Stimulated activated CD4-positive, alpha-beta T cell treated with anti-CD3 and anti-CD28 coated beads, TNF-alpha, amount 100 ng/mL, for 4 hours (primary cell): ENCODE measurements at regions not wholly inside any gene's neighbourhood (a gene's known extent, or its start where the extent isn't known, plus 50 kb on each side); places are given as distances from the start of the nearest gene placed in this dataset.
"Not testable (repeated sequence)": the region's sequence is repeated elsewhere in the genome, so short reads cannot be mapped to it uniquely, and the experiment has no call there.

Experiments
- DNase-seq, 3 experiments: peaks; one replicate each; pipeline ENCODE4 v3.0.0-alpha.2; 2020; ENCODE audit warnings: low read depth in 3 of 3

DNA sequence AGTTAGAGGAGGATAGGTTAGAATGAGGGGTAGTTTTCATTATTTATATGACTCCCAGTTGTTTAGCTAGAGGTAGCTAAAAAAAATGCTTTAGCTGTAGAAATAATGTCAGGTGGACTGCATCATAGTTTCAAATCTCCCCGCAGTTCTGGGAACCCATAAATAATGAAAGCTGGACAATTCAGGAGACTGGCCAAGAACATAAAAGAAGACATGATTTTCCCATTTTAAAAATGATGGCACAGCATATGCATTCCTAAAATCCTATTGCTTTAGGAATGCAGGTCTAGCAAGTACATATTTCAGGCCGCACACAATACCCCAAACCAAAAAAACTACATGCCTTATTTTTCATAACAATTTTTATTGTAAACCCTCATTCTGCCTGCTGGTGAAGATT is 143.3 kb downstream of the CTH start:
- no peak for DNase-seq

DNA sequence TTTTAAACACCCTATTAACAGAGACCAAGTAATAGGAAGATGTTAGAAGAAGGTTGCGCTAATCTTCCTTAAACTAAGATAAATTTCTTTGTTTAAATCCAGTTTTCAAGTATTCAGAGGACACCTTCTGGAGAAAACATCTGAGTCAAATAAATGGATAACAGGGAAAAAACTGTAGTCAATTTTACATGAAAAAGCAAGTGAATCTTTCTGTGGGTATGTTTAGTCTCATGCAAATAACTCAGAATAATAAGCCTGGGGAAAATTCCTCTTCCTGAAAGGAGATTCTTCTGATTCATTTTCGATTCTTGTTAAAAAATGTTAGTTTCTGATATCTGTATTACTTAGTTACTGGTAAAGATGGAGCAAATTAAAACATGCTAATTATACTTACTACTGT is 145.5 kb downstream of the CTH start:
- no peak for DNase-seq

DNA sequence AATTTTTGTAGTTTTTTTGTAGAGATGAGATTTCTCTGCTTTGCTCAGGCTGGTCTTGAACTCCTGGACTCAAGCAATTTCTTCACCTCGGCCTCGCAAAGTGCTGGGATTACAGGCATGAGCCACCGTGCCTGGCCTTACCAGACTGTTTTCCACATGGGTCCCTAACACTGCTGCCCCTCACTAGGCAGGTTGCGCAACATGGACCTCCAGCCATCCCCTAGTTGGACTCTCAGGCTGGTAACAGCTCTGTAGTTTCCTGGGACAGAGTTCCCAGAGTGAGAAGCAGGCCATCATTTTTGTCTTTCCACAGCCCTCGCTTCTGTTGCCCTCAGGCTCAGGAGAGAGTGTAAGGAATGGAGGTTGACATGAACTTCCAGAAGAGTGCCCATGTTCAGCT is 156.1 kb downstream of the CTH start:
- no peak for DNase-seq

DNA sequence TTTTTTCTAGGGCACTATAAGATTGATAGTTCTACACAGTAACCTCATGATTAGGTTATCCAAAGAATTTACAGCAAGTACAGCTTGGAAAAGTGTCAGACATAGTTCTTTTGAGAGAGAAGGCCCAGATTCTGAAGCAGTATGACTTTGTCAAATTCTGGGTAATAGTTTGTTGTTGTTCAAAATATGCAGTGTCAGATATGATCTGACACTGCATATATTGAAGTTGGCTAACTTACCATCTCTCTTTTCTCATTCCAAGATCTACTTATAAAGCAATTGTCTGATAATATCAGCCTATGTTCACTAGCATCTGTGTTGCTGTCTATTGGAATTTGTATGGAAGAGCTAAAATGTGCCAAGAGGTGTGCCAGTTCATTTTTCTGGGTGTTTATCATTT is 160.1 kb downstream of the CTH start:
- DNase-seq = no peak

DNA sequence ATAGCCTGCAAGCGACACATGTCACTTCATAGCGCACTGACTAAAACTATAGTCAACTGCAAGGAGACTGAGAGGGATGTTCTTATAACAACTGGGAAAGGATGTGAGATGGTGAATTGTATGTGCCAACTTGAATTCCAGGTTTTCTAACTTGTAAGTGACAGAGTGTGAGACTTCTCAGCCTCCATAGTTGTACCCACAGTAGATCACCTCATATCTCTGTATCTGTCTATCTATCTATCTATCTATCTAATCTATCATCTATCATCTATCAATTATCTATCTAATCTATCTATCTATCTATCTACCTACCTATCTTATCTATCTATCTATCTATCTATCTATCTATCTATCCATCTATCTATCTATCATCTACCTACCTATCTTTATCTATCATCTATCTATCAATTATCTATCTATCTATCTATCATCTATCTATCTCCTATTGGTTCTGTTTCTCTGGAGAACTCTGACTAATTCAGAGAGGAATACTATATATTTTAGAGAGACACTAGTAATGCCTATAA is 162.3 kb downstream of the CTH start:
- DNase-seq = no peak

DNA sequence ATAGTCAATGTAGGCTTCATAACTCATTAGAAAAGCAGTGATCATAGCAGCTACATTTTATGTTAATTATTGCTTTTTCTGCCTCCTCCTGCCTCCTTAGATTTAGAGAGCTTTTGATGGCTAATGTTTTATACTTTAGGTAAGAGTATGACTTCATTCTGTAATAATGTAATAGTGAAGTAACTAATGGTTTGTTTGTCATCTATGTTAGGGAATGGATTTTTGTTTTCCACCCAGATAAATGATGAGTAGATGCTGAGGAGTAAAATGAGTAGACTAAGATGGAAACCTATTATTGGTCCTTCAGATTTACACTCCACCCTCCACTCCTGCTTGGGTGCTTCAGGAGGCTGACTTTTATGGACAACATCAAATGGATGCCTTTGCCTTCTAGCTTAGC is 170.6 kb downstream of the CTH start:
- DNase-seq = no peak

DNA sequence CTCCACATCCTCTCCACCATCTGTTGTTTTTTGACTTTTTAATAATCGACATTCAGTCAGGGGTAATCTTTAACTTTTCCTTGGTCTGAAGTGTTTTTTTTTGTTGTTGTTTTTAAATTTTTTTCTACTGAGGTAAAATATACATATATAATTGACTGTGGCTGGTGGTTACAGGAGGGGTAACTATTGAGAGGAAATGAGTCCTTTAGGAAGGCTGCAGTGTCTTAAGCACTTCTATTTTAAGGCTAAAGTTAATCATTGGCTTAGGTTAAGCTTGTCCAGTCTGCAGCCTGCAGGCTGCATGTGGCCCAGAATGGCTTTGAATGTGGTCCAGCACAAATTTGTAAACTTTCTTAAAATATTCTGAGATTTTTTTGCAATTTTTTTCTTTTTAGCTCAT is 172.5 kb downstream of the CTH start:
- DNase-seq = no peak

DNA sequence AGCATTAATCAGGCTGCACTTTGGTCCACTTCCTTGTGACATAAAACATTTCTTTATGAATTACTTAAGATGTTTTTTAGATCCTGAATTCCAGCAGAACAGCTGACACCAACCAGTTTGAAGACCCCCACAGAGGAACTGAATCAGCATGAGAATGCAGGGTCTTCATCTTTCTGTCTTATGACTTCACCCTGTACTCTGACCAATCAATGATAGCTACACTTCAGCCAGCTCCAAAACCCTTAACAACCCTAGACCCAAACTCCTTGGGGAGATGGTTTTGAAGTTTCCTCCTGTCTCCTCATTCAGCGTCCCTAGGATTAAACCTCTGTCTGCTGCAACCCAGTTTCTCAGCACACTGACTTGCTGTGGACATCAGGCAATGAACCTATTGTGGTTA is 175.0 kb downstream of the CTH start:
- no peak for DNase-seq

DNA sequence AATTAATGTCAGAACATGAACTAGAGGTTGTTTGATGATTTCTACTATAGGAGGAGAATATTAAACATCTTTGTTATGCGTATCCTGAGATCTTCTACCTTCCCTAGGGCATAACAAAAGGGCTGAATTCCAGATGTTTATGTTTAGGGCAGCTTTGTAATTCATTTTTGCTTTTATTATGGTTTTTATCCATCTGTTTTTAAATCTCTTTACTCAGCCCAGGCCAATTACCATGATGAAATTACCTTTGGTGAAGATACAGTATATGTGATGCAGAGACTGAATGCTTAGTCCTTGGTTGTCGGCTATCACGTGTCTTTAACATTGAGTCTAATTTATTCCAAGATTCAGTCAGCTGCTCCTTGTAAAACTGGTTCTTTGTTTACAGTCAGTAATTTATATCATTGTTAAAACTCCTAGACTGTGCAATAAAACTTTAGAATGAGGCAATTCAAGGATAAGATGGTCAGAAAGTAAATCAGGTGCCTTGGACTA is 176.9 kb downstream of the CTH start:
- no peak for DNase-seq

DNA sequence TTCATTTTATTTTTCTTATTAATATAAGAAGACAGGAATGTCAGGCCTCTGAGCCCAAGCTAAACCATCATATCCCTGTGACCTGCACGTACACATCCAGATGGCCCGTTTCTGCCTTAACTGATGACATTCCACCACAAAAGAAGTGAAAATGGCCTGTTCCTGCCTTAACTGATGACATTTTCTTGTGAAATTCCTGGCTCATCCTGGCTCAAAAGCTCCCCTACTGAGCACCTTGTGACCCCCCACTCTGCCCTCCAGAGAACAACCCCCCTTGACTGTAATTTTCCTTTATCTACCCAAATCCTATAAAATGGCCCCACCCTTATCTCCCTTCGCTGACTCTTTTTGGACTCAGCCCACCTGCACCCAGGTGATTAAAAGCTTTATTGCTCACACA is 182.5 kb downstream of the CTH start:
- DNase-seq = not testable (repeated sequence)

DNA sequence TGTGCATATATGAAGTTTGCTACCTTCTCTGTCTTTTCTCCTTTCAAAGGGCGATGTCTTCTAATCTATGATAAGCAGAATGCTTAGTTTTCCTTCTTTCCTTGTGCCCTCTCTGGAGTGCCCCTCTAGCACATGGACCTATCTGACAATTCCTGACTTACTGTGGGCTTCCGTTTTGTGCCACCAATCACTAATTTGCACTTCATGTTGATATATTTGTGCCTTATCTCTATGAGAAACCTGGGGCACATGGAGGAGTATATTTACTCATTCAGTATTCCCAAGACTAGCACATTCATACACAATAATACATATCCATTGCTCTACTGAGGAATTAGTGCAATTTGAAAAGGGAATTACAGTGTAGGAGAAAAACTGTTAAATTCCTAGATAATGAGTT is 197.7 kb downstream of the CTH start:
- no peak for DNase-seq

DNA sequence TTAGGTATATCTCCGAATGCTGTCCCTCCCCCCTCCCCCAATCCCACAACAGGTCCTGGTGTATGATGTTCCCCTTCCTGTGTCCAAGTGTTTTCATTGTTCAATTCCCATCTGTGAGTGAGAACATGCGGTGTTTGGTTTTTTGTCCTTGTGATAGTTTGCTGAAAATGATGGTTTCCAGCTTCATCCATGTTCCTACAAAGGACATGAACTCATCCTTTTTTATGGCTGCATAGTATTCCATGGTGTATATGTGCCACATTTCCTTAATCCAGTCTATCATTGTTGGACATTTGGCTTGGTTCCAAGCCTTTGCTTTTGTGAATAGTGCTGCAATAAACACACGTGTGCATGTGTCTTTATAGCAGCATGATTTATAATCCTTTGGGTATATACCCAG is 199.1 kb downstream of the CTH start:
- DNase-seq = not testable (repeated sequence)

DNA sequence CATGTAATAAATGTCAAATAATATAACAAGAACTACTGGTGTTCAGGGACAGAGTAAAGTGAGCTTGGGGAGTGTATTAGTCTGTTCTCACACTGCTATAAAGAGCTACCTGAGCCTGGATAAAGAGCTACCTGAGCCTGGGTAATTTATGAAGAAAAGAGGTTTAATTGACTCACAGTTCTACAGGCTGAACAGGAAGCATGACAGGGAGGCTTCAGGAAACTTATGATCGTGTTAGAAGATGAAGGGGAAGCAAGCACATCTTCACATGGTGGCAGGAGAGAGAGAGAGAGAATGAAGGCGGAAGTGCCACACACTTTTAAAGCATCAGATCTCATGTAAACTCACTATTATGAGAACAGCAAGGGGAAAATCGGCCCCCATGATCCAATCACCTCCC is 205.9 kb downstream of the CTH start:
- DNase-seq = no peak

DNA sequence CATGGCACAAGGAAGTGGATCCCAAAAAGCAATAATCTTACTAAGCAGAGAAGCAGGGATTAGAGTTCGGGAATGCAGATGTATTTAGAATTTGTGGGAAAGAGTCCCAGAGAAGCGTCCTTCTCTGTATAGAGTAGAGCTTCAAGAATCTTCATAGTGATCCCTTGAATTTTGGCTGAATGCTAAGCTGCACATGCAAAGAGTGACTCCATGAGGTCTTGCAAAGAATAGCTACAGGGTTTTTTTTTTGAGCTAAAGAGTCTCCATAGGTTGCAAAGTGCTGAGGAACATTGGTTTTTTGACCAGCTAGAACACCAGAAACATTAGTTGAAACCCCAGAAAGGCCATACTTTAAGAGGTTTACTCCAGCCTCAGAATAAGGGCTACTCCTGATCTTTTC is 206.7 kb downstream of the CTH start:
- no peak for DNase-seq

DNA sequence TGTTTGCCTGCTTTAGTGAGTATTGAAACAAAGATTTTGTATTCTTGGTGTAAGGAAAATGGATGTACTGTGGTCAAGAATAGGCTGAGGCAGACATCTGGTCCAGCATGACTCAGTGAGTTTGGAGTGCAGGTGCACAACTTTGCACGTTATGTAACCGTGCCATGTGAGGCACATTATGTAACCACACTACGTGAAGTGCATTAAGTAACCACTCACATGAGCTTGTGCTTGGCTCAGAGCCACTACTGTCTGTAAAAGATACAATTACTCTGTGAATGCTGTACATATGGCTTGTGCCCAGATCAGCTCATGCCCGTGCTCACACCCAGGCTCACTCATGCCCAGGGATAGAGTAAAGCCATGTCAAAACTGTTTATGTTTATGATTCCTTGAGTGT is 216.8 kb downstream of the CTH start:
- DNase-seq = no peak

DNA sequence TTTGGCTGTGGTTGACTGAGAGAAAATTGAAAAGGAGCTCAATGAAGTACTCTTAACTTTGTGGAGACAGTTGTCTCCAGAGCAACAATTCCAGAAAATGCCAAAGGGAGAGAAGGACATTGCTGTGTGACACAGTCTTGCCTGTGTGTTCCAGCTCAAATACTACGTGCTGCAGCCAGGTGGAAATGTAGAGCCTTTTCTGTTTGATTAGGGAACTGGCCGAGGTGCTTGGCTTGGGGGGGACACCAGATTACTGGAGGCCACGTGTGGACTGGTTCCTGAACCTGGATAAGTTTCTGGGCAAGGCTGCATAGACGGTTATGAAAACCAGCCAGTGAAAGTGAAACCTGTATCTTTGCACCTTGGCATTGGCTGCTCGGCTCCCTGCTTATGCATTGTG is 217.9 kb downstream of the CTH start:
- DNase-seq = no peak

DNA sequence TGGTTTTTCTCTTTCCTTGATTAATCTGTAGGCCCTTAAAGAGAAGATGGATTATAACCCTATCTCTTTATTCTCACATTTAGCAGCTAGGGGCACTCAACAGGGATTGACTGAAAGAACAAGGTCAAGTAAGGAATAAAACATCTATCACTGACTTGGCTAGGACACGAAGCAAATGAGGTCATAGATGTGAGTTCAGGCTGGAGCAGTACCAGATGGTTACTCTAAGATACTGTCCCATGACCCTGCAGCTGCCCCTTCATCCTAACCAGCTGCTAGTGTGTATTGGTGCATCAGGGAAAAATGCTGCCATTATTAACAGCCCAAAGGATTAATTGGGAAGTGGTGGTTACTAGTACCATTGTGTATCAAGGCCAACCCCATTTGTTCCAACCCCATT is 221.9 kb downstream of the CTH start:
- DNase-seq = no peak

DNA sequence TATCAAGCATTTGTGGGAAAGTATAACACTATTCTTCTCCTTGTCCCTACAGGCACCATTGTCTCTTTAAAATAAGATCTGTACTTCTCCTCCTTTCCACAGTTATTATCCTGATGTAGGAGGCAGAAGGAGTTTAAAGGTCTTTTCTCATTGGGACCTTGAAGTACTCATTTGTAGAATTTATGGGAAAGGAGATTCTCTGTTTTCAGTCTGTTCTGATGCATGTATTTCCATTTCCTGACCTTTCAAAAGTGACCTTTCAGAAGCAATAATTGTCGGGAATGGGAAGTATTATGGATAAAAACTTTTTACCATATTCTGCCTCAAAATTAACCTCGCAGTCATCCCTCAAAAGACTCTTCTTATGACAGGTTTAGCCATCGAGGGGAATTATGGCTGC is 224.8 kb downstream of the CTH start:
- no peak for DNase-seq

DNA sequence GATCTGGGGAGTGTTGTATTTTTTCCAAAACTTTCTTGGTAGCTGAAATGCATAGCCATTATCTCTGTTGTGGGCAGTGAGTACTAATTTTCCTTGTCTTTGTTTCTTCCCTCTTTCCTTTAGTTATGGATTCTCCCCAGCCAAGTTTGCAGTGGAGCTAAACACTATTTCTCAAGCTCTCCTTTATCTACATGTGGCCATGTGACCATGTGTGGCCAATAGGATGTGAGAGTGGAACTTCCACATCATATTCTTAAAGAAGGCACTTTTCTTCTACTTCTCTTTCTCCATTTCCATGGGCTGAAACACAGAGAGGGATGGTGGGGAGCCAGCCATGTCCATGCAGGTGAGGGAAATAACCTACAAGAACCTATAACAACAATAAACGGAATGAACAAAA is 230.8 kb downstream of the CTH start:
- no peak for DNase-seq

DNA sequence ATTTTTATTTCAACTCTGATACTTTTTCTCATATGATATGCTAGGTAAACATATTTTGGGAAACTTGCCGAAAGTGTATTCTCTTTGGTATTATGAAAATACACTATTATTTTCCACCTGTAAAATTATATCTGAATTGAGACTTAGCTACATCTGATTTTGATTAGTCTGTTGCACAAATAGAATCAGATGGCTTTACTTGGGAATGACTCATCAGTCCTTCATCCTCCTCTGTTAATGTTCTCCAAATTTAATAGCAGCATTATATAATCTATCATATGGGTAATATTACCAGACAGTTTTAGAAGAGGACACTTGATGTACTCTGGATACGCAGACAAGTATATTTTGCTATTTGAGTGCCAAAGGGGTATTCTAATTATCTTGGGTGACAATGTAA is 245.3 kb downstream of the CTH start:
- DNase-seq = no peak

DNA sequence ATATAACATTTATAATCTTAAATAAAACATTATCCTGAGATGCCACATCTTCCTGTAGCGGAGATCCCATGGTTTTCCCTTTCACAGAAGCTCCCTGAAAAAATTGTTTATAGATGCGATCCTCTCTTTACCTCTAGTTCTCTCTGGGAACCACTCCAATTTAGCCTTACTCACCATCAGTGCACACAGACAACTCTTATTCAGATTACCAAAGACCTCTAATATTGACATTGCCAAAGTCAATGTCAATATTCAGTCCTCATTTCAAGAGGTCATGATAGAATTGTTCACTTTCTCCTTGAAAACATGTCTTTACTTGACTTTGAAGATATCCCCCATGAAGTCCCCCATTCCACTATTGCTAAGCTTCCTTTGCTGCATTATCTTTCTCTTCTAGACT is 248.8 kb downstream of the CTH start:
- DNase-seq = no peak

DNA sequence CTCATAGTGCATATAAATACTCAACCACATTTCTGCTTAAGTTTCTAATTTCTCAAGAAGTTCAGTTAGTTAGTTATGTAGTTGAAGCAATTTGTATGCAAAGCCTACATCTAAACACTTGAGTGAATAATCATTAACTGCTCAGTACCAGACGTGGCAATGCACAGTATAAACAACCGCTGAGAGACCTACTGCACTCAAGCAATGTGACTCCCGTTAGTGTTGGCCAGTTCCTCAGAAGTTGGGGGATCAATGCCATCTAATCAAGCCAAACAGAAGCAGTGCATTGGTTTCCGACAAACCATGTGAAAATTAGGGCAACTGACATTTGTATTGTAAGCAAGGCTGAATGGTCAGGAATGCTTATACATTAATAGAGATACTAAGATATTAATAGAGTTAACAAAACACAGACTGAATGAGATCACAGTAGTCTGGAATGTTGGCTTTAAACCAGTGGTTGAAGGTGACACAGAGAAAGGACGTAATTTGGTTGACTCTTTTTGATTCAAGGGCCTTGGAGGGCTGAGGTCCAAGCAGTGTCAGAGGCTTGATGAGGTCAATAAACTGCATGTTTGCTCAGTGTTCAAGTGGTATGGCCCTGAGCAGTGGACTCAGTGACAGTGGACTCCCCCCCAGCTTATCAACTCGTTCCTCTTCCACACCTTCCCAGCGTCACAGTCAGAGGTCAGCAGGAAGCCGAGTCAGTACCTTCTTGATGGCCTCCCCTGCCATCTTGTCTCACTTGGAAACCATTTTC is 255.5 kb downstream of the CTH start:
- DNase-seq = no peak

DNA sequence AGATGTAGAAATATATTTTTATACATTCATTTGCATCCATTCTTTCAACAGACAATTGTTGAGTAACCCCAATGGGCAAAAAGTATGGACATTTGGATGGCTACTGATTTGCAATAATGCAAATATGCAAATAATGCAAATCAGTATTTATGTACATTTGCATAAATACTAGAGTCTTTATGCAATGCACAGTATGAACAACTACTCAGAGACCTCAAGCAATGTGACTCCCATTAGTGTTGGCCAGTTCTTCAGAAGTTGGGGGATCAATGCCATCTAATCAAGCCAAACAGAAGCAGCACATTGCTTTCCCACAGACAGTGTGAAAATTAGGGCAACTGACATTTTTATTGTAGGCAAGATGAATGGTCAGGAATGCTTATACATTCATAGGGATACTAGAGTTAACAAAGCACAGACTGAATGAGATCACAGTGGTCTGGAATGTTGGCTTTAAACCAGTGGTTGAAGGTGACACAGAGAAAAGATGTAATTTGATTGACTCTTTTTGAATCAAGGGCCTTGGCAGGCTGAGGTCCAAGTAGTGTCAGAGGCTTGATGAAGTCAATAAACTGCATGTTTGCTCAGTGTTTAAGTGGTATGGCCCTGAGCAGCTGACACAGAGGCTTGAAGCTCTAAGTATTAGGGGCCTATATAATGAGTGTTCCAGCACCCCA is 256.6 kb downstream of the CTH start:
- DNase-seq = no peak
